SK-N-SH (cell line): ENCODE measurements at regions not wholly inside any gene's neighbourhood (a gene's known extent, or its start where the extent isn't known, plus 50 kb on each side); places are given as distances from the start of the nearest gene placed in this dataset.
"Not testable (repeated sequence)": the region's sequence is repeated elsewhere in the genome, so short reads cannot be mapped to it uniquely, and the experiment has no call there.

Experiments
- CTCF ChIA-PET: fragments of 300-600, 350-600 bp; formaldehyde crosslinking; extraction: SDS; loops from one replicate; lab custom pipeline; 2021; lab: Yijun Ruan, JAX
- POLR2A ChIA-PET: fragments of 350-600 bp; sonication (Branson Sonifier 250); formaldehyde crosslinking; extraction: SDS; loops from one replicate; lab custom pipeline; 2020; ENCODE audit warnings: antibody characterized with exemption, inconsistent platforms; lab: Yijun Ruan, JAX
- DNase-seq: peaks from one replicate; pipeline ENCODE4 v3.0.0; 2012
- H2AFZ ChIP-seq: fragments of 200-600 bp; sonication (generic); 2 replicates; pipeline ENCODE4 v1.8.1; 2016; ENCODE audit warnings: antibody characterized with exemption, mild to moderate bottlenecking, low read depth
- H3F3A ChIP-seq: fragments of 200-600 bp; sonication (generic); replicated peaks from 2 replicates; pipeline ENCODE3; 2016; ENCODE audit warnings: antibody characterized with exemption, mild to moderate bottlenecking; ENCODE audit not compliant: insufficient read depth
- H3K27ac ChIP-seq, 2 experiments: fragments of 200-500 bp in 1 of 2; fragments of 200-600 bp in 1 of 2; sonication (Bioruptor generic) in 1 of 2; sonication (generic), shearing (Covaris generic) in 1 of 2; 2 replicates each; pipeline versions ENCODE4 v1.5.1 to v1.6.1; 2014 to 2016; ENCODE audit warnings: low read depth in 2 of 2, inconsistent platforms in 1 of 2, low read length in 1 of 2, mild to moderate bottlenecking in 1 of 2, mixed read lengths in 1 of 2
- H3K27me3 ChIP-seq: fragments of 200-600 bp; sonication (generic), shearing (Covaris generic); 2 replicates; pipeline ENCODE4 v1.6.1; 2016; ENCODE audit warnings: mixed run types; ENCODE audit not compliant: insufficient read depth
- H3K36me3 ChIP-seq, 2 experiments: fragments of 200-500 bp in 1 of 2; fragments of 200-600 bp in 1 of 2; sonication (Bioruptor generic) in 1 of 2; sonication (generic) in 1 of 2; replicated peaks in 1 of 2; 2 replicates each; pipeline versions ENCODE3 to v1.5.1; 2014 to 2016; ENCODE audit warnings: low read length in 1 of 2, mild to moderate bottlenecking in 1 of 2; ENCODE audit not compliant: insufficient read depth in 2 of 2, control insufficient read depth in 1 of 2
- H3K4me1 ChIP-seq, 2 experiments: fragments of 200-500 bp in 1 of 2; fragments of 200-600 bp in 1 of 2; sonication (Bioruptor generic) in 1 of 2; sonication (generic), shearing (Covaris generic) in 1 of 2; 2 replicates each; pipeline versions ENCODE4 v1.5.1 to v1.6.1; 2014 to 2016; ENCODE audit warnings: low read depth in 1 of 2, low read length in 1 of 2, mixed run types in 1 of 2; ENCODE audit not compliant: insufficient read depth in 2 of 2, control insufficient read depth in 1 of 2
- H3K4me2 ChIP-seq: fragments of 200-600 bp; sonication (generic), shearing (Covaris generic); 2 replicates; pipeline ENCODE4 v1.6.1; 2017; ENCODE audit warnings: mixed run types
- H3K4me3 ChIP-seq, 2 experiments: fragments of 200-500 bp in 1 of 2; fragments of 200-600 bp in 1 of 2; sonication (Bioruptor generic) in 1 of 2; sonication (generic), shearing (Covaris generic) in 1 of 2; 2 replicates each; pipeline versions ENCODE4 v1.5.1 to v1.8.1; 2014 to 2016; ENCODE audit warnings: low read depth in 2 of 2, inconsistent platforms in 1 of 2, low read length in 1 of 2, mild to moderate bottlenecking in 1 of 2, mixed read lengths in 1 of 2, moderate library complexity in 1 of 2
- H3K79me2 ChIP-seq: fragments of 200-600 bp; sonication (generic); 2 replicates; pipeline ENCODE4 v1.8.1; 2017; ENCODE audit warnings: mild to moderate bottlenecking; ENCODE audit not compliant: insufficient read depth
- H3K9ac ChIP-seq: fragments of 200-600 bp; sonication (generic); 2 replicates; pipeline ENCODE4 v1.6.1; 2017; ENCODE audit warnings: mixed run types
- H3K9me2 ChIP-seq: fragments of 200-600 bp; sonication (generic); 2 replicates; pipeline ENCODE4 v1.6.1; 2017; ENCODE audit warnings: mixed run types
- H3K9me3 ChIP-seq: fragments of 200-600 bp; sonication (generic); 2 replicates; pipeline ENCODE4 v1.6.1; 2017; ENCODE audit warnings: mixed run types, mild to moderate bottlenecking, moderate library complexity
- H4K20me1 ChIP-seq: fragments of 200-600 bp; sonication (generic); 2 replicates; pipeline ENCODE4 v1.6.1; 2017; ENCODE audit warnings: mild to moderate bottlenecking, mixed run types; ENCODE audit not compliant: insufficient read depth
- CHD2 ChIP-seq: fragments of 150-350 bp; IDR thresholded peaks from 2 replicates; pipeline ENCODE4 v1.6.1; 2018; ENCODE audit warnings: low read length; ENCODE audit not compliant: partially characterized antibody
- ELF1 ChIP-seq: IDR thresholded peaks from 2 replicates; pipeline ENCODE4 v1.4.0; 2012
- EZH2phosphoT487 ChIP-seq: fragments of 200-600 bp; sonication (generic); IDR thresholded peaks from 2 replicates; pipeline ENCODE4 v1.6.1; 2017; ENCODE audit warnings: low read depth, mixed run types, mild to moderate bottlenecking, antibody characterized with exemption, moderate library complexity, borderline replicate concordance
- GABPA ChIP-seq: IDR thresholded peaks from 2 replicates; pipeline ENCODE4 v1.4.0; 2012; ENCODE audit warnings: low read depth, mild to moderate bottlenecking
- GATA2 ChIP-seq: sonication (generic); formaldehyde crosslinking; IDR thresholded peaks from 2 replicates; pipeline ENCODE4 v1.5.0; 2020; ENCODE audit warnings: mild to moderate bottlenecking, missing genetic modification reagents
- NFIC ChIP-seq: IDR thresholded peaks from 2 replicates; pipeline ENCODE4 v1.4.0; 2012; ENCODE audit warnings: borderline replicate concordance
- NRF1 ChIP-seq: IDR thresholded peaks from 2 replicates; pipeline ENCODE4 v1.6.1; 2012; ENCODE audit warnings: low read depth, mild to moderate bottlenecking, low read length
- POLR2AphosphoS5 ChIP-seq: IDR thresholded peaks from 2 replicates; pipeline ENCODE4 v1.6.1; 2012; ENCODE audit warnings: low read depth, low read length
- RCOR1 ChIP-seq: fragments of 150-350 bp; IDR thresholded peaks from 2 replicates; pipeline ENCODE4 v1.6.1; 2017; ENCODE audit warnings: antibody characterized with exemption, low read length
- RFX5 ChIP-seq: IDR thresholded peaks from 2 replicates; pipeline ENCODE4 v1.6.1; 2012; ENCODE audit warnings: mild to moderate bottlenecking, improper control_type of control experiment, low read length
- RXRA ChIP-seq: IDR thresholded peaks from 2 replicates; pipeline ENCODE4 v1.4.0; 2012; ENCODE audit warnings: low read depth, mild to moderate bottlenecking, borderline replicate concordance
- SMC3 ChIP-seq: IDR thresholded peaks from 2 replicates; pipeline ENCODE4 v1.6.1; 2012; ENCODE audit warnings: low read depth, low read length, improper control_type of control experiment
- TAF1 ChIP-seq: IDR thresholded peaks from 2 replicates; pipeline ENCODE4 v1.6.1; 2012; ENCODE audit warnings: low read depth, mild to moderate bottlenecking, low read length, moderate library complexity, borderline replicate concordance
- TEAD4 ChIP-seq: IDR thresholded peaks from 2 replicates; pipeline ENCODE4 v1.4.0; 2012; ENCODE audit warnings: mild to moderate bottlenecking, borderline replicate concordance; ENCODE audit not compliant: insufficient read depth
- WGBS: methylation state at CpG from one replicate; pipeline ENCODE4 v1.1.6; 2017; ENCODE audit warnings: low lambda C conversion rate; 5-methylcytosine and 5-hydroxymethylcytosine counted together
- TF ChIP-seq, protein P1 (sequence below): fragments of 200-600 bp; sonication (generic); IDR thresholded peaks from 2 replicates; pipeline ENCODE4 v1.6.1; 2017; ENCODE audit warnings: antibody characterized with exemption, mild to moderate bottlenecking, moderate library complexity
- TF ChIP-seq, protein P2 (sequence below): IDR thresholded peaks from 2 replicates; pipeline ENCODE4; 2012
- TF ChIP-seq, protein P3 (sequence below): IDR thresholded peaks from 2 replicates; pipeline ENCODE4 v1.4.0; 2012; ENCODE audit warnings: low read depth

DNA sequence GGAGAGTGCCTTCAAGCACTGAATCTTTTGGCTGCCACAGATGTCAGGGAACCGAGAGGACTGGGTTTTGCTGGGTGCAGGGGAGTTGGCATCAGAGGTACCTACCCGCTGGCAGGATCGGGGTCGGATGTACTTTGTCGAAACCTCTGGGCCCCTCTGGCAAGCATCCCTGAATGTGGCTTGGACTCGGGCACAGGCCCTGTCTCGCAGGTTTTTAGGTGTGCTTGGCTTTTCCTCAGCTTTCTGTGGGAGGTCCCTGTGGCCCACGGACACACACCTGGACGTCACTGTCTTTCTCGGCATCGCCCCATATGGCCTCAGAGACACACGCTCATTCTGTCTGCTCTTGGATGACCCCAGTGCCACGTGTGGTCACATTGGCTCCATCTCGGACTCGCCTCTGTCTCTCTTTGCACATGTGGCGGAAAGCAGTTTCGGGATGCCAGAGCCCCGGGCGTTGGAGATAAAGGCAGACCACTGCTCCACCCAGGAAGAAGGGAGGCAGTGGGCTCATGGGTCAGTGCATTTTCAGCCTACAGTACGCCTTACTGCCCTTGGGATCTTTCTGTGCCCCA is 769.6 kb upstream of the ALG10B start (continued):
- TF ChIP-seq RFX5 (no peak), CHD2 (no peak), SMC3 (no peak), NFIC (no peak), RCOR1 (no peak)
- TF ChIP-seq, protein P1, sequence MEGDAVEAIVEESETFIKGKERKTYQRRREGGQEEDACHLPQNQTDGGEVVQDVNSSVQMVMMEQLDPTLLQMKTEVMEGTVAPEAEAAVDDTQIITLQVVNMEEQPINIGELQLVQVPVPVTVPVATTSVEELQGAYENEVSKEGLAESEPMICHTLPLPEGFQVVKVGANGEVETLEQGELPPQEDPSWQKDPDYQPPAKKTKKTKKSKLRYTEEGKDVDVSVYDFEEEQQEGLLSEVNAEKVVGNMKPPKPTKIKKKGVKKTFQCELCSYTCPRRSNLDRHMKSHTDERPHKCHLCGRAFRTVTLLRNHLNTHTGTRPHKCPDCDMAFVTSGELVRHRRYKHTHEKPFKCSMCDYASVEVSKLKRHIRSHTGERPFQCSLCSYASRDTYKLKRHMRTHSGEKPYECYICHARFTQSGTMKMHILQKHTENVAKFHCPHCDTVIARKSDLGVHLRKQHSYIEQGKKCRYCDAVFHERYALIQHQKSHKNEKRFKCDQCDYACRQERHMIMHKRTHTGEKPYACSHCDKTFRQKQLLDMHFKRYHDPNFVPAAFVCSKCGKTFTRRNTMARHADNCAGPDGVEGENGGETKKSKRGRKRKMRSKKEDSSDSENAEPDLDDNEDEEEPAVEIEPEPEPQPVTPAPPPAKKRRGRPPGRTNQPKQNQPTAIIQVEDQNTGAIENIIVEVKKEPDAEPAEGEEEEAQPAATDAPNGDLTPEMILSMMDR = no peak
- TF ChIP-seq, protein P2, sequence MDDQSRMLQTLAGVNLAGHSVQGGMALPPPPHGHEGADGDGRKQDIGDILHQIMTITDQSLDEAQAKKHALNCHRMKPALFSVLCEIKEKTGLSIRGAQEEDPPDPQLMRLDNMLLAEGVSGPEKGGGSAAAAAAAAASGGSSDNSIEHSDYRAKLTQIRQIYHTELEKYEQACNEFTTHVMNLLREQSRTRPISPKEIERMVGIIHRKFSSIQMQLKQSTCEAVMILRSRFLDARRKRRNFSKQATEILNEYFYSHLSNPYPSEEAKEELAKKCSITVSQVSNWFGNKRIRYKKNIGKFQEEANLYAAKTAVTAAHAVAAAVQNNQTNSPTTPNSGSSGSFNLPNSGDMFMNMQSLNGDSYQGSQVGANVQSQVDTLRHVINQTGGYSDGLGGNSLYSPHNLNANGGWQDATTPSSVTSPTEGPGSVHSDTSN = no peak

DNA sequence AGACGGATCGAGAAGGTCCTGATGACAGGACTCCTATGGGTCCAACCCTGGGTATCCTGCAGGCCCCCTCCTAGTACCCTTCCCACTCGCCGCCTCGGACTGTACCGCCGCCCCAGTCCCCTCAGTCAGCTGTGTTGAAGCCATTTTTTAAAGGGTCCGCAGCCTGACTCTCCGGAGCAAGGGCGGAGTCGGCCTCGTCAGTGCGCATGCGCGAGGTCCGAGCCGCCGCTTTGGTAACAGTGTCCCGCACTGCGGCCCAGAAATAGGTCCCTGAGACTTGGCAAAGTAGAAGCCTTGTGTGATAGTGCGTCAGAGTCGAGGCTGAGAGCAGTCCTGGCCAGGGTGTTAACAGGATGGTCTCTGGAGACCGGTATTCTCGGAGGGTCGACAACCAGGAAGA is 769.0 kb upstream of the ALG10B start:
- H3K27ac ChIP-seq = no peak overlapping the region
- 36% methylated on average over 24 of the region's 25 CpGs for WGBS
- H3K27me3 ChIP-seq = no peaks in the 10 kb centered on the region
- no peaks in the 10 kb centered on the region for H3K79me2 ChIP-seq
- H3K9ac ChIP-seq = no peak overlapping the region
- TF ChIP-seq ELF1 (no peak), NRF1 (peak; percentile 59), TEAD4 (no peak), POLR2AphosphoS5 (no peak)
- TF ChIP-seq, protein P3, sequence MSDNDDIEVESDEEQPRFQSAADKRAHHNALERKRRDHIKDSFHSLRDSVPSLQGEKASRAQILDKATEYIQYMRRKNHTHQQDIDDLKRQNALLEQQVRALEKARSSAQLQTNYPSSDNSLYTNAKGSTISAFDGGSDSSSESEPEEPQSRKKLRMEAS = no peak
- no peaks in the 10 kb centered on the region for H3K9me3 ChIP-seq
- no peaks in the 10 kb centered on the region for H3K36me3 ChIP-seq
- H3K4me2 ChIP-seq = no peak overlapping the region
- no peaks in the 10 kb centered on the region for H3K9me2 ChIP-seq
- H3F3A ChIP-seq = no peaks in the 10 kb centered on the region
- DNase-seq = peak; percentile 52
- H3K4me3 ChIP-seq = peak overlapping the region in 1 of 2 experiments; percentile 41; a peak in 2 of 4 replicates
- peaks cover 0 to 3% of the 10 kb centered on the region in 2 experiments; a peak in 1 of 4 replicates for H3K4me1 ChIP-seq
- CTCF ChIA-PET = no interaction called here
- POLR2A ChIA-PET = no interaction called here
- H4K20me1 ChIP-seq = no peaks in the 10 kb centered on the region
- no peak overlapping the region for H2AFZ ChIP-seq

DNA sequence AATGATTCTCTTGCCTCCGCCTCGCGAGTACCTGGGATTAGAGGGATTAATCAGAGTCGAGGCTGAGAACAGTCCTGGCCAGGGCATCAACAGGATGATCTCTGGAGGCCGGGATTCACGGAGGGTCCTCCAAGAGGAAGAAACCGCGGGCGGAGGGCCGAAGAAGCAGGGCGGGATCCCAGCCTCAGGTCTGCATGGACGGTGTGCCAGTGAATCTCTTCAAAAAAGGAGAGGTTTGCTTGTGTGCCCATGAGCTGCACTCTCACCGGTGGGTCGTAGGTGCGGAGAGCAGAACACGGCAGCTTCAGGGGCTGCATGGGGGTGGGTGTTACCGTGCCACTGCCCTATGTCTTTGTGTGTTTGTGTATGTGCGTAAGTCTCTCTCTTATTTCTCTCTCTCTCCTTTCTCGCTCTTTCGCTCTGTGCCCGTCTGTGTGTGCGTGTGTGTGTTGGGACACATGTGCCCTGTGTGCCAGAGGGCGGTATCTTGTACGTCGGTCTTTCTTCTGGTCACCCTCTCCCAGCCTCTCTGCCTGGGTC is 768.2 kb upstream of the ALG10B start:
- H2AFZ ChIP-seq = no peak overlapping the region
- no peaks in the 10 kb centered on the region for H3K9me2 ChIP-seq
- H3F3A ChIP-seq = no peaks in the 10 kb centered on the region
- H3K4me2 ChIP-seq = no peak overlapping the region
- H3K9ac ChIP-seq = no peak overlapping the region
- 38% methylated on average over 25 of the region's 25 CpGs for WGBS
- no peaks in the 10 kb centered on the region for H4K20me1 ChIP-seq
- H3K4me3 ChIP-seq = no peak overlapping the region
- H3K27ac ChIP-seq = no peak overlapping the region
- ChIA-PET CTCF (no interaction called here), POLR2A (no interaction called here)
- H3K4me1 ChIP-seq = peaks cover 0 to 3% of the 10 kb centered on the region in 2 experiments; a peak in 1 of 4 replicates
- H3K36me3 ChIP-seq = no peaks in the 10 kb centered on the region
- H3K79me2 ChIP-seq = no peaks in the 10 kb centered on the region
- DNase-seq = no peak
- no peaks in the 10 kb centered on the region for H3K27me3 ChIP-seq
- TF ChIP-seq RXRA (no peak), EZH2phosphoT487 (no peak), GABPA (no peak), GATA2 (CRISPR knock-in tag) (no peak), TAF1 (no peak)
- TF ChIP-seq, protein P2 = no peak
- no peaks in the 10 kb centered on the region for H3K9me3 ChIP-seq

DNA sequence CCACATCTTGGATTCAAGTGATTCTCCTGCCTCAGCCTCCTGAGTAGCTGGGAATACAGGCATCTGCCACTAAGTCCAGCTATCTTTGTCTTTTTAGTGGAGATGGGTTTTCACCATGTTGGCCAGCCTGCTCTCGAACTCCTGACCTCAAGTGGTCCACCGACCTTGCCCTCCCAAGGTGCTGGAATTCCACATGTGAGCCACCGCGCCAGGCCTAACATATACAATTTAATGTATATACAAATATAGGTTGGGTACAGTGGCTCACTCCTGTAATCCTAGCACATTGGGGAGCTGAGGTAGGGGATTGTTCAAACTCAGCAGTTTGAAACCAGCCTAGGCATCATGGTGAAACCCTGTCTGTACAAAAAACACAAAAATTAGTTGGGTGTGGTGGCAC is 759.6 kb upstream of the ALG10B start:
- H3K9me3 ChIP-seq, CTCF ChIA-PET, H3K4me1 ChIP-seq, H3K9ac ChIP-seq, H4K20me1 ChIP-seq, H2AFZ ChIP-seq, H3K4me2 ChIP-seq, DNase-seq, H3F3A ChIP-seq, H3K4me3 ChIP-seq, H3K27me3 ChIP-seq, H3K27ac ChIP-seq, H3K79me2 ChIP-seq, POLR2A ChIA-PET, H3K9me2 ChIP-seq, H3K36me3 ChIP-seq: not testable (repeated sequence)
- 20% methylated on average over 4 of the region's 4 CpGs for WGBS
